ENCODE measurements at regions not wholly inside any gene's neighbourhood (a gene's known extent, or its start where the extent isn't known, plus 50 kb on each side); places are given as distances from the start of the nearest gene placed in this dataset.

GRCh38 chr15:70190965-70191364, 93.2 kb upstream of the TLE3 start:
- Histone ChIP-seq H3K79me1 (ENCODE audit: insufficient read depth, low read depth, low read length, poor library complexity, severe bottlenecking) (no peaks in the 10 kb centered on the region), H3K4ac (ENCODE audit: low read depth, low read length) (no peak overlapping the region), H2BK120ac (ENCODE audit: low read depth, low read length, poor library complexity, severe bottlenecking) (no peak overlapping the region), H3K9me3 (ENCODE audit: control insufficient read depth, low read depth, low read length) (no peaks in the 10 kb centered on the region), H2AK5ac (ENCODE audit: insufficient read length, low read length) (no peak overlapping the region), H2BK15ac (ENCODE audit: low read depth, low read length) (no peak overlapping the region), H3K23ac (ENCODE audit: insufficient read length, low read depth, low read length) (no peak overlapping the region), H3K4me1 (ENCODE audit: insufficient read depth, low read length) (no peaks in the 10 kb centered on the region), H3K27me3 (ENCODE audit: insufficient read depth, low read length) (no peaks in the 10 kb centered on the region), H2AFZ (ENCODE audit: low read length) (no peak overlapping the region), H3T11ph (ENCODE audit: low read length) (no peak overlapping the region), H3K14ac (ENCODE audit: insufficient read depth, low read length) (no peak overlapping the region; the same call in 1 of the 2 replicates), H3K4me2 (ENCODE audit: insufficient read depth, insufficient read length, low read length) (no peak overlapping the region), H3K27ac (ENCODE audit: insufficient read length, low read depth, low read length) (no peak overlapping the region), H3K23me2 (ENCODE audit: insufficient read length, low read depth, low read length, poor library complexity, severe bottlenecking) (no peaks in the 10 kb centered on the region), H3K18ac (ENCODE audit: insufficient read length, low read depth, low read length) (no peak overlapping the region), H3K56ac (ENCODE audit: insufficient read length, low read depth, low read length) (no peak overlapping the region), H2BK12ac (ENCODE audit: insufficient read length, low read depth, low read length) (no peak overlapping the region), H4K5ac (ENCODE audit: insufficient read length, low read depth, low read length) (no peak overlapping the region), H3K79me2 (ENCODE audit: insufficient read depth, low read length) (no peaks in the 10 kb centered on the region), H4K20me1 (ENCODE audit: control insufficient read depth, insufficient read depth, insufficient read length) (no peaks in the 10 kb centered on the region), H4K8ac (replicated peaks; ENCODE audit: insufficient read length, low read depth, low read length) (no peak overlapping the region), H2BK20ac (ENCODE audit: low read depth, low read length, poor library complexity, severe bottlenecking) (no peak overlapping the region), H2BK5ac (ENCODE audit: insufficient read length, low read length) (no peak overlapping the region), H3K9ac (ENCODE audit: extremely low read depth, insufficient read length, low read length) (no peak overlapping the region), H4K91ac (ENCODE audit: insufficient read length, low read depth, low read length) (no peak overlapping the region)
- peaks cover 3 to 5% of the 10 kb centered on the region in 2 experiments for H3K9me3 Mint-ChIP-seq
- peaks cover 7% of the 10 kb centered on the region for H3K27me3 Mint-ChIP-seq (ENCODE audit: low read depth)
- no CpG with 5 or more reads among the region's 5 CpGs for WGBS (ENCODE audit: extremely low coverage, insufficient read length, low lambda C conversion rate)
- H3K36me3 Mint-ChIP-seq (ENCODE audit: insufficient read depth in 1 of 3, low read depth in 3 of 3) = peaks cover 0 to 8% (median 5%) of the 10 kb centered on the region in 3 experiments; a peak in 4 of 7 replicates
- H3K4me1 Mint-ChIP-seq = peaks cover 21 to 27% of the 10 kb centered on the region in 2 experiments
- TF ChIP-seq, protein P1, sequence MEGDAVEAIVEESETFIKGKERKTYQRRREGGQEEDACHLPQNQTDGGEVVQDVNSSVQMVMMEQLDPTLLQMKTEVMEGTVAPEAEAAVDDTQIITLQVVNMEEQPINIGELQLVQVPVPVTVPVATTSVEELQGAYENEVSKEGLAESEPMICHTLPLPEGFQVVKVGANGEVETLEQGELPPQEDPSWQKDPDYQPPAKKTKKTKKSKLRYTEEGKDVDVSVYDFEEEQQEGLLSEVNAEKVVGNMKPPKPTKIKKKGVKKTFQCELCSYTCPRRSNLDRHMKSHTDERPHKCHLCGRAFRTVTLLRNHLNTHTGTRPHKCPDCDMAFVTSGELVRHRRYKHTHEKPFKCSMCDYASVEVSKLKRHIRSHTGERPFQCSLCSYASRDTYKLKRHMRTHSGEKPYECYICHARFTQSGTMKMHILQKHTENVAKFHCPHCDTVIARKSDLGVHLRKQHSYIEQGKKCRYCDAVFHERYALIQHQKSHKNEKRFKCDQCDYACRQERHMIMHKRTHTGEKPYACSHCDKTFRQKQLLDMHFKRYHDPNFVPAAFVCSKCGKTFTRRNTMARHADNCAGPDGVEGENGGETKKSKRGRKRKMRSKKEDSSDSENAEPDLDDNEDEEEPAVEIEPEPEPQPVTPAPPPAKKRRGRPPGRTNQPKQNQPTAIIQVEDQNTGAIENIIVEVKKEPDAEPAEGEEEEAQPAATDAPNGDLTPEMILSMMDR (conservative IDR thresholded peaks at IDR 0.05) = no peak
- no peak for DNase-seq
- H3K27ac Mint-ChIP-seq = no peak overlapping the region
- no peak overlapping the region for H3K4me3 Mint-ChIP-seq
